ENCODE measurements at regions not wholly inside any gene's neighbourhood (a gene's known extent, or its start where the extent isn't known, plus 50 kb on each side); places are given as distances from the start of the nearest gene placed in this dataset.

DNA sequence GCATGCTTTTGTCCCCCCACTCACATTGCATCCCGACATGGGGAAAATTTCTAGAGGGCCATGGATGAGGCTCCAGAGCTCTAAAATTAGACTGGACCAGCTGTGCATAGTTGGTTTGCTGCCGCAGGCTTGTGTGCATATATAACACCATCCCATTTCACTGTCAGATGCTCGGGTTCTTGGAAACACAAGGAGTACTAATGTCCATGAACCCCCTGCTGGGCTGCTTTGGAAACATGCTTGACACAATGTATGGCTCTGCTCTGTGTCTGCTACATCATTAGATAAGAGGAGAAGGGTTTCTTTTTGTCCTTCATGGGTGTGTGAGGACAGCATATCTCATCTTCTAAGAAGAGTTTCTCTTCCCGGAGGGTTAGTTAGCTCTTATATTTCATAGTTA, 292.1 kb upstream of the RORB start:
- H3K27me3 ChIP-seq (replicated peaks in 1 of 4; ENCODE audit: control extremely low read depth in 1 of 4, control insufficient read depth in 3 of 4, insufficient read depth in 4 of 4, low read length in 3 of 4), result no peaks in the 10 kb centered on the region
- ChIA-PET CTCF (no interaction called here), POLR2A (no interaction called here)
- H3K9me3 Mint-ChIP-seq (ENCODE audit: insufficient read depth), result no peaks in the 10 kb centered on the region
- no peaks in the 10 kb centered on the region for H3K9me3 ChIP-seq (ENCODE audit: control extremely low read depth in 1 of 3, control insufficient read depth in 2 of 3, insufficient read depth in 1 of 3, low read length in 2 of 3)
- no peaks in the 10 kb centered on the region for H3K36me3 ChIP-seq (replicated peaks in 1 of 2; ENCODE audit: control extremely low read depth in 1 of 2, control insufficient read depth in 1 of 2, extremely low read depth in 1 of 2, insufficient read depth in 2 of 2, low read length in 1 of 2)
- H3K27ac Mint-ChIP-seq, result no peak overlapping the region
- H3K79me2 ChIP-seq (ENCODE audit: control insufficient read depth, insufficient read depth, low read length), result no peaks in the 10 kb centered on the region
- H3K4me3 Mint-ChIP-seq, result no peak overlapping the region
- H3K4me2 ChIP-seq (replicated peaks; ENCODE audit: low read depth, low read length, poor library complexity, severe bottlenecking), result no peak overlapping the region
- H3K27me3 Mint-ChIP-seq, result no peaks in the 10 kb centered on the region
- intact Hi-C loops (cut with micrococcal nuclease), result no loop called here
- no peak overlapping the region for H3K4me3 ChIP-seq (ENCODE audit: control extremely low read depth in 1 of 5, extremely low read depth in 1 of 5, insufficient read depth in 1 of 5, low read depth in 2 of 5, low read length in 4 of 5)
- H4K20me1 ChIP-seq (ENCODE audit: control insufficient read depth, insufficient read depth, low read length, poor library complexity, severe bottlenecking), result no peaks in the 10 kb centered on the region
- no peaks in the 10 kb centered on the region for H3K4me1 Mint-ChIP-seq
- H3K27ac ChIP-seq (ENCODE audit: low read length in 2 of 2), result no peak overlapping the region
- DNase-seq (no peak), ATAC-seq (ENCODE audit: low read depth) (no peak)
- H3K9ac ChIP-seq (ENCODE audit: low read length), result no peak overlapping the region
- no peaks in the 10 kb centered on the region for H3K4me1 ChIP-seq (ENCODE audit: control insufficient read depth in 2 of 2, insufficient read depth in 2 of 2, low read length in 2 of 2)
- no CpG with 5 or more reads among the region's 4 CpGs for WGBS (ENCODE audit: insufficient coverage)
- TF ChIP-seq EZH2 (IDR thresholded peaks at IDR 0.05; ENCODE audit: borderline replicate concordance, insufficient read depth, low read depth, low read length, poor library complexity, severe bottlenecking) (no peak), CTCF (IDR thresholded peaks at IDR 0.05) (no peak)
- no peak overlapping the region for H2AFZ ChIP-seq (ENCODE audit: insufficient read depth, low read depth, low read length, poor library complexity, severe bottlenecking)

DNA sequence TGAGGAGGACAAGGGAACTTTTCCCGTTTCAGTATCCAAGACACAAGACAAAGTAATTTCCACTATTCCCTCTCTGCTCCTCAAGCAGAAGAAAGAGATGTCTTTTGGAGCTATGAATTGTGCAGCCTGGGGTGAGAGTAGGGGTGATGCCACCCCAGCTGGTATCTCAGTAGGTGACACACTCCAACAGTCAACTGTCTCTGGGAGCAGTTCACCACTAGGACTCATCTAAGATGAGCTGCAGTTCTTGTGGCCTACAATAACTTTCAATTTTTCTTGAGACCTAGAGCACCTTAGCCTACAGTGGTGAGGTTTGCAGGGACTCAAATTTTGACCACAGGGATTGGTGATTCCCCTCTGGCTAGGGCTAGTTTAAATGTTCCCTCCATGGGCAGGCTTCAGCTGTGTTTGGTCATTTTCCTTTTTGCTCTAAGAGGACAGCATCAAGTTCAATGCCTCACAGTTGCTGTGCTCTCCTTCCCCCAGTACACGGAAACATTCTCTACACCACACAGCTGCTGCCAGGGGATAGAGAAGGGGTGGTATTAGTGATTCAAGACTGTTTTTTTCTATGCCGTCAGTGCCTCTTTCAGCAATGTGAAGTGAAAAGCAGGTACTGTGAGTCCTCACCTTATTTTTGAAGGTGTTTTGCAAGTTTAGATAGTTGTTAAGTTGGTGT, 278.6 kb upstream of the RORB start:
- Histone ChIP-seq H2AFZ (ENCODE audit: insufficient read depth, low read depth, low read length, poor library complexity, severe bottlenecking) (no peak overlapping the region), H3K9ac (ENCODE audit: low read length) (no peak overlapping the region), H3K27ac (ENCODE audit: low read length in 2 of 2) (no peak overlapping the region), H3K4me1 (ENCODE audit: control insufficient read depth in 2 of 2, insufficient read depth in 2 of 2, low read length in 2 of 2) (no peaks in the 10 kb centered on the region), H3K4me3 (ENCODE audit: control extremely low read depth in 1 of 5, extremely low read depth in 1 of 5, insufficient read depth in 1 of 5, low read depth in 2 of 5, low read length in 4 of 5) (no peak overlapping the region), H4K20me1 (ENCODE audit: control insufficient read depth, insufficient read depth, low read length, poor library complexity, severe bottlenecking) (no peaks in the 10 kb centered on the region), H3K27me3 (replicated peaks in 1 of 4; ENCODE audit: control extremely low read depth in 1 of 4, control insufficient read depth in 3 of 4, insufficient read depth in 4 of 4, low read length in 3 of 4) (no peaks in the 10 kb centered on the region), H3K4me2 (replicated peaks; ENCODE audit: low read depth, low read length, poor library complexity, severe bottlenecking) (no peak overlapping the region), H3K9me3 (ENCODE audit: control extremely low read depth in 1 of 3, control insufficient read depth in 2 of 3, insufficient read depth in 1 of 3, low read length in 2 of 3) (peaks cover 0 to 6% (median 0%) of the 10 kb centered on the region in 3 donors), H3K36me3 (replicated peaks in 1 of 2; ENCODE audit: control extremely low read depth in 1 of 2, control insufficient read depth in 1 of 2, extremely low read depth in 1 of 2, insufficient read depth in 2 of 2, low read length in 1 of 2) (no peaks in the 10 kb centered on the region), H3K79me2 (ENCODE audit: control insufficient read depth, insufficient read depth, low read length) (no peaks in the 10 kb centered on the region)
- DNase-seq (no peak), ATAC-seq (ENCODE audit: low read depth) (no peak)
- POLR2A ChIA-PET, result no interaction called here
- 100% methylated on average over 1 of the region's 3 CpGs for WGBS (ENCODE audit: insufficient coverage)
- Mint-ChIP-seq H3K4me3 (no peak overlapping the region), H3K27ac (no peak overlapping the region), H3K9me3 (ENCODE audit: insufficient read depth) (no peaks in the 10 kb centered on the region), H3K4me1 (no peaks in the 10 kb centered on the region), H3K27me3 (no peaks in the 10 kb centered on the region)
- no peak for TF ChIP-seq EZH2 (IDR thresholded peaks at IDR 0.05; ENCODE audit: borderline replicate concordance, insufficient read depth, low read depth, low read length, poor library complexity, severe bottlenecking)
- TF ChIP-seq CTCF (IDR thresholded peaks at IDR 0.05), result no peak
- CTCF ChIA-PET, result no interaction called here
- intact Hi-C loops (cut with micrococcal nuclease), result no loop called here
